ENCODE measurements at regions not wholly inside any gene's neighbourhood (a gene's known extent, or its start where the extent isn't known, plus 50 kb on each side); places are given as distances from the start of the nearest gene placed in this dataset.

GRCh38 chr13:86945584-86945983 is 725.6 kb upstream of the SLITRK5 start:
- ATAC-seq (no peak), DNase-seq (no peak)
- intact Hi-C loops (cut with DNase I, micrococcal nuclease): no loop called here
- TF ChIP-seq, protein P1, sequence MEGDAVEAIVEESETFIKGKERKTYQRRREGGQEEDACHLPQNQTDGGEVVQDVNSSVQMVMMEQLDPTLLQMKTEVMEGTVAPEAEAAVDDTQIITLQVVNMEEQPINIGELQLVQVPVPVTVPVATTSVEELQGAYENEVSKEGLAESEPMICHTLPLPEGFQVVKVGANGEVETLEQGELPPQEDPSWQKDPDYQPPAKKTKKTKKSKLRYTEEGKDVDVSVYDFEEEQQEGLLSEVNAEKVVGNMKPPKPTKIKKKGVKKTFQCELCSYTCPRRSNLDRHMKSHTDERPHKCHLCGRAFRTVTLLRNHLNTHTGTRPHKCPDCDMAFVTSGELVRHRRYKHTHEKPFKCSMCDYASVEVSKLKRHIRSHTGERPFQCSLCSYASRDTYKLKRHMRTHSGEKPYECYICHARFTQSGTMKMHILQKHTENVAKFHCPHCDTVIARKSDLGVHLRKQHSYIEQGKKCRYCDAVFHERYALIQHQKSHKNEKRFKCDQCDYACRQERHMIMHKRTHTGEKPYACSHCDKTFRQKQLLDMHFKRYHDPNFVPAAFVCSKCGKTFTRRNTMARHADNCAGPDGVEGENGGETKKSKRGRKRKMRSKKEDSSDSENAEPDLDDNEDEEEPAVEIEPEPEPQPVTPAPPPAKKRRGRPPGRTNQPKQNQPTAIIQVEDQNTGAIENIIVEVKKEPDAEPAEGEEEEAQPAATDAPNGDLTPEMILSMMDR (IDR thresholded peaks at IDR 0.05): no peak
- no peak overlapping the region for H3K4me3 ChIP-seq
- H3K36me3 ChIP-seq (ENCODE audit: low read depth): no peaks in the 10 kb centered on the region
- H3K4me1 ChIP-seq (ENCODE audit: low read depth): no peaks in the 10 kb centered on the region
- no peaks in the 10 kb centered on the region for H3K9me3 ChIP-seq

DNA sequence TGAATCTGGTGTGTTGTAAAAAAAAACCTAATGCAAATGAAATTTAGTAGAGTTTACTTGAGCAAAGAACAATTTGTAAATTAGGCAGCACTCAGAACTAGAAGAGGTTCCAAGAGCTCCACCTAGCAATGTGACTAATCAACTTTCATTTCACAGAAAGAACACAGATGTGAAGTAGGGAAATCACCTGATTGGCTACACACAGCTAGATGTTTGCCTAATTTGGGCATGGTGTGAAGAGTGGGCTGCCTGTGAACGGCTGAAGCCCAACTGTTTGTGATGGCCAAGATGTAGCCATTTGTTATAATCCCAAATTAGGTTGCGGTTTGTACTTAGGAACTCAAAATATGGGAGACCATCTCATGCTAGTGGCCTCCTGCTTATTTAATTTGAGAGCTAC is 724.4 kb upstream of the SLITRK5 start:
- intact Hi-C loops (cut with DNase I, micrococcal nuclease): no loop called here
- TF ChIP-seq, protein P1 (IDR thresholded peaks at IDR 0.05): no peak
- no peaks in the 10 kb centered on the region for H3K36me3 ChIP-seq (ENCODE audit: low read depth)
- H3K4me1 ChIP-seq (ENCODE audit: low read depth): no peaks in the 10 kb centered on the region
- DNase-seq: no peak
- no peak overlapping the region for H3K4me3 ChIP-seq
- no peaks in the 10 kb centered on the region for H3K9me3 ChIP-seq
- ATAC-seq: no peak

DNA sequence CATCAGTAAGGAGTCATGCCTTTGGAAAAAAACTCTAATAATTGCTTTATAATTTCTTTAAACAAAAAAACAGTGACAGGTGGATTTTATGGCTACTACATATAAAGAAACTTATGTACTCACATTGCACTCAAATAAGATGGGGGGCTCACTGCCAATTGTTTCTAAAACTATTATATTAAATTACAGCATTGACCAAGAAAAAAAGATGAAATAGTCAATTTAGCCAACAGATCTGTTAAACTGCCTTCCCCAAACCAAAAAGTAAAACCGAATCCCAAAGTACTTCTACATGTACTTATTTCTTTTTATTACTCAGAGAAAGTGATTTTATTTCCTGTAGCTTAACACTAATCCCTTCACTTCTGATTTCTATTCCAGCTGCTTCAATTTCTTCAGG is 716.8 kb upstream of the SLITRK5 start:
- H3K4me3 ChIP-seq: no peak overlapping the region
- H3K9me3 ChIP-seq: no peaks in the 10 kb centered on the region
- H3K36me3 ChIP-seq (ENCODE audit: low read depth): no peaks in the 10 kb centered on the region
- no peak for DNase-seq
- TF ChIP-seq, protein P1 (IDR thresholded peaks at IDR 0.05): no peak
- H3K4me1 ChIP-seq (ENCODE audit: low read depth): no peaks in the 10 kb centered on the region
- intact Hi-C loops (cut with DNase I, micrococcal nuclease): no loop called here
- no peak for ATAC-seq

GRCh38 chr13:86960876-86961275 is 710.3 kb upstream of the SLITRK5 start:
- Histone ChIP-seq H3K4me3 (no peak overlapping the region), H3K36me3 (ENCODE audit: low read depth) (no peaks in the 10 kb centered on the region), H3K9me3 (no peaks in the 10 kb centered on the region), H3K4me1 (ENCODE audit: low read depth) (no peaks in the 10 kb centered on the region)
- DNase-seq (no peak), ATAC-seq (no peak)
- TF ChIP-seq, protein P1 (IDR thresholded peaks at IDR 0.05): no peak
- intact Hi-C loops (cut with DNase I, micrococcal nuclease): no loop called here

- no peaks in the 10 kb centered on the region for H3K36me3 ChIP-seq (ENCODE audit: low read depth)
- intact Hi-C loops (cut with DNase I, micrococcal nuclease): no loop called here
- no peaks in the 10 kb centered on the region for H3K9me3 ChIP-seq
- H3K4me1 ChIP-seq (ENCODE audit: low read depth): no peaks in the 10 kb centered on the region
- H3K4me3 ChIP-seq: no peak overlapping the region
- DNase-seq (peak in 1 of 3 donors; percentile 28), ATAC-seq (no peak)
- TF ChIP-seq, protein P1 (IDR thresholded peaks at IDR 0.05): no peak
These were observed 696.7 kb upstream of the SLITRK5 start for GRCh38 chr13:86974251-86974994.

DNA sequence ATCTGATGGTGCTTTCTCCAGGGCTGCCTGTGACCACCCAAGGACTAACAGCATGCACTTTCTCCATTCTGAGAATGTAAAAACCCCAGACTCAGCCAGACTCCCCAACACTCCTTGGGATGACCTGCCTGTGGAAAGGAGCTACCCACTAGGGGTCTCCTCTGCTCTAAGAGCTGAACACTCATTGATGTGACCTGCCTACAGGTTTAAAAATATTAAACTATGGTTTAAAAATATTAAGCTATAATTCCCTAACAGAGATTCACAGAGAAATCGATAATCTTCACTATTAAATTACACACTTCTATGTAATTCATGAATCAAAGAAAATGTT is 696.2 kb upstream of the SLITRK5 start:
- no peak for ATAC-seq
- TF ChIP-seq, protein P1 (IDR thresholded peaks at IDR 0.05): no peak

More for the DNA sequence above, 696.2 kb upstream of the SLITRK5 start:
- Histone ChIP-seq H3K9me3 (no peaks in the 10 kb centered on the region), H3K36me3 (ENCODE audit: low read depth) (no peaks in the 10 kb centered on the region), H3K4me1 (ENCODE audit: low read depth) (no peaks in the 10 kb centered on the region), H3K4me3 (no peak overlapping the region)
- DNase-seq: no peak
- intact Hi-C loops (cut with DNase I, micrococcal nuclease): no loop called here

Data from mucosa of descending colon (tissue), 3 donors.